ENCODE measurements at regions not wholly inside any gene's neighbourhood (a gene's known extent, or its start where the extent isn't known, plus 50 kb on each side); places are given as distances from the start of the nearest gene placed in this dataset.
"Not testable (repeated sequence)": the region's sequence is repeated elsewhere in the genome, so short reads cannot be mapped to it uniquely, and the experiment has no call there.

DNA sequence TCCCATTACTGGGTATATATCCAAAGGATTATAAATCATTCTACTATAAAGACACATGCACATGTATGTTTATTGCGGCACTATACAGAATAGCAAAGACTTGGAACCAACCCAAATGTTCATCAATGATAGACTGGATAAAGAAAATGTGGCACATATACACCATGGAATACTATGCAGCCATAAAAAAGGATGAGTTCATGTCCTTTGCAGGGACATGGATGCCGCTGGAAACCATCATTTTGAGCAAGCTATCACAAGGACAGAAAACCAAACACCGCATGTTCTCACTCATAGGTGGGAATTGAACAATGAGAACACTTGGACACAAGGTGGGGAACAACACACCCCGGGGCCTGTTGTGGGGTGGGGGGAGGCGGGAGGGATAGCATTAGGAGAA is 57.0 kb upstream of the NEUROD1 start:
- DNase-seq (ENCODE audit: low read depth), result not testable (repeated sequence)

DNA sequence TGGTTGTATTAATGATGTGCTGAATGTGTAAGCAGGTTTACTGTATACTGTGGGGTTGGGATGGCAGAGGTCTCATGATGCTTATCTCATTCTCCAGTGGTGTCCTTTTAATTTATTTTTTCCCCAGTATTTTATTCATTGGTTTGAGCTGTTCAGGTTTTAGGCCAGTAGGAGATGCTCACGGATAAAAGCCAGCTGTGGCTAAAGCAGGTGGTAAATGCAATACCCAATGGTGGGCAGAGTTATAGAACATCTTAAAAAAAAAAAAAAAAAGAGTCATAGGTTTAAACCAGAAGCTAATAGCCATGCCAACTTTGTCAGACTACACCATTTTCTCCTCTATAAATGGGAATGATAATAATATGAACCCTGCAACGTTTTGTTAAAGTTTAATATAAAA is 57.8 kb upstream of the NEUROD1 start:
- peak; percentile 50 for DNase-seq (ENCODE audit: low read depth)

DNA sequence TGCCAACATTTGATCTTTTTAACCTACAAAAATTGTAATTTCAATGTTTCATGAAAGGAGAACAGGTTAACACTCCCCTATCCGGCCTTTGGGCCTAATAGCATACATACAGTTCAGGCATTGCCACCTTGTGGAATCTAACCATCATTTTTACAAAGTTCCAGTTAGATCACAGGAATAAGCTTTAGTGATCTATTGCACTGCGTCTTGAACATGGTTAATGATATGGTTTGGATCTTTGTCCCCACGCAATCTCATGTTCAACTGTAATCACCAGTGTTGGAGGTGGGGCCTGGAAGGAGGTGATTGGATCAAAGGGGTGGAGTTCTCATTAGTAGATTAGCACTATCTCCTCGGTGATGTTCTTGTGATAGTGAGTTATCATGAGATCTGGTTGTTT is 58.2 kb upstream of the NEUROD1 start:
- no peak for DNase-seq (ENCODE audit: low read depth)

DNA sequence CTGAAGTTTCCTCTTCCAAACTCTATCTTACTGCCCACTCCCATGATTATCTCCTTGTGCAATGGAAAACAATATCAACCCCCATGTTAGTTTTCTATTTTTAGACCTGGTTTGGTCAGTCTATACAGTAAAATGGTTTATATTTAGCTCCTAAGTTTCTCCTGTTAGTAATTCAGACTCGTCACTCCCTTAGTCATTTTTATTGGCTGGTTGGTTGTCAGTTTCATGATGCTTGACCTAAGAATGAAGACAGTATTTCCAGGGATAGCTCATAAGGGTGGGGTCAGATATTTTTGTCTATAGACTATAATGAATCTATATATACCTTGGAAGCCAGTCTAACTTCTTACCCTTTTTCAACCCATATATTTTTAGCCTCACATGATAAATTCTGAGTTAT is 61.4 kb upstream of the NEUROD1 start:
- peak; percentile 34 for DNase-seq (ENCODE audit: low read depth)

DNA sequence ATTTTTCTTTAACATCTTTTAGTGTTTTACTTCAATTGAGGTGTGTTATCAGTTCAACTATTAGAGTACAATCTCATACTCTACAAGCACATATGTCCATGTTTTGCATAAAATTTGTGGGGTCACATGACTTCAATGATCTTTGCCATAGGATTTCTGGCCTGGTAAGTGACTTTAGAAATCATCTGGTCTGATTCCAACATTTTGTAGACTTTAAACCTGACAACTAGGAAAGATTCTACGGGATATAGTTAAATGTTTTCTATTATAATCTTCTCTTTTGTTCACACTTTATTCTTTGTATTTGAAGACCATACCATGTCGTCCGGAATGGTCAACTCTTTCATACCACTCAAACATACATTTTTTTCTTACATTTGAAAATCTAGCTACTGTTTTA is 62.0 kb upstream of the NEUROD1 start:
- no peak for DNase-seq (ENCODE audit: low read depth)

DNA sequence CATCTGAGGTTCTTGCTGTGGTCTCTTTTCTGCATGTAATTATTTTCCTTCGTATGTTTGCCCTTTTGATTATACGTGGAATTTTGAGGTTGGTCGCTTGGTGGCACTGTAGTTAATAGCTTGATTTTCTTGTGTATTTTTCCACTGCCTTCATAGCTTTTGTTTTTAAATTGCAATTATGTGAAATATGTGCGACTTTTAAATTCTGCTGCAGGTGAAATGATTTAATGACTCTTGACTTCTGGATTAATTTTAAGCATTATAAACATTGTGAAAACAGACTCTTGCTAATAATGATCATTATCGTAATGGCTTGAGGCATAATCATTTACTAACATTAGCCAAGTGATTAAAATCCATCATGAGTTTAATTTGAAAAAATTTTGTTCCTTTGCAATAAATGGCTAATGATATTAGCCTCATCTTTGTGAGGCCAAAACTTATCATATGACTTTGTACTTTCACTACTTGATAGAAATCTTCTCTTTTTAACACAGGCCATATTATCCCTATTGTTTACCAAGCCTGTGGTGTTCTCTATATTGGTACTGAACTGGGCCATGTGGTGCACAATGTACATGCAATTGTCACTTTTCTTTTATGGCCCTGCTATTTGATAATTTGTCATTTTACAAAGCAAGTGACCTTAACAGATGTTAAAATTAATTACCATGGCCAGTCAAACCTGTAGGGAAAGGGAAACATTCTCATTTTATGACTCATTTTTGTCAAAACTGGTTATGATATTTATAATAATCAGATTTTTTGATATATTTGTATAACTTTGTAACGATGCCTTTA is 62.8 kb upstream of the NEUROD1 start:
- DNase-seq (ENCODE audit: low read depth), result peak; percentile 72

DNA sequence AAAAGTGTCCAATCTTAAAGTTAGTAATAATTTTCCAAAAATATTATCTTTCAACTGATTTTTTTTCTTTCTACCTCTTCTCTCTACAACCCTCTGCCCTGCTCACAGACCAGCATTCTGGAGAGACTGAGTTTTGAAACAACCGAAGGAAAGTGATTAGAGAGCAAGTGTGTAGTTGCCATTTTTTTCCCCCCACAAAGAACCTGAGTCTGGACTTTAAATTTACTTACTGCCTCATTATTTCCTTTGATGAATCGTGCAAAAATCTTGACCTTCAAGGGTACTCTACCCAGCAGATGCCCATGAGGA is 63.4 kb upstream of the NEUROD1 start:
- no peak for DNase-seq (ENCODE audit: low read depth)

DNA sequence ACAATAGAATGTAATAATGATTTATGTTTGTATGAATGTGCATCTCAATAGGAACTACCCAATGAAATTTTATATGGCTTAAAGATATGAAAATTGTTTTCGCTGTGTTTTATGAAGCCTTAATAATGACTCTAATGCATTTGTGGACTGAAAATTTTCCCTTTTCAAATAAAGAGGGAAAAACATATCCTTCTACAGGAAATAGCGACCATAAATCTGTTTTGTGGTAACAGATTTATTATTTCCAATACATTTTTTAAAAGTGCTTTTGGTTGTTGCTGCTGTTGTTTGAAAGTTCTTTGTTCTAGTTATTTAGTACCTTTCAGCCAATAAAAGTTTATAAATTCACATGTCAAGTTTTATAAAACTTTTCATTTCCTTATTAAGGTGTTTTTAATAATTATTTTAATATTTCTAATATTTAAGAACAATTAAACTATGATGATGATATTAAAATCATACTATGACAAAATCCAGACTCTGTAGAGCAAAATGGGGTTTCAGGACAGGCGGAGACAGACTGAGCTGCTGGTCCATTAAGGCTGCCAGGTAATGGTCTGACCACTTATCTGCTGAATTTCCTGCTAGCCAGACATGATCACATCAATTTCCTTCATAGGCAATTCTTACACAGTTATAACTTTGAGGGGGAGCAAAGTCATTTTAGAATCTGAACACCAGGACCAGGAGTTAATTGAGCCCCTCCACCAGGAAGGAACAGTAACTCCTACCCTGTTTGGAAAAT is 65.7 kb upstream of the NEUROD1 start:
- no peak for DNase-seq (ENCODE audit: low read depth)

DNA sequence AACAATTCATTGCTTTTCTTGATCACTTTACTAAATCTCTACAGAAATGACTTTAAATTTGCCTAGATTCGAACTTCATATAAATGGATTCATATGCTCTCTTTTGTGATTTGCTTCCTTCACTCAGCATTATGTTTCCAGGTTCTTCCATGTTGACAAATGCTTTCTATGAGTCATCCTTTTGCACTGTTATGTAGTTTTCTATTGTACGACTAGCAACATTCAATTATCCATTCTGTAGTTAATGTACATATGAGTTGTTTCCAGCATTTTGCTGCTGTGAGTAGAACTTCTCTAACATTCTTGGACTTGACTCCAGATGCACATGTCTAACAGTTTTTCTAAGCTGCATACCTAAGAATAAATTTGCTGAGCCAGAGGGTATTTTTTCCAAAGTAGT is 66.5 kb upstream of the NEUROD1 start:
- no peak for DNase-seq (ENCODE audit: low read depth)

DNA sequence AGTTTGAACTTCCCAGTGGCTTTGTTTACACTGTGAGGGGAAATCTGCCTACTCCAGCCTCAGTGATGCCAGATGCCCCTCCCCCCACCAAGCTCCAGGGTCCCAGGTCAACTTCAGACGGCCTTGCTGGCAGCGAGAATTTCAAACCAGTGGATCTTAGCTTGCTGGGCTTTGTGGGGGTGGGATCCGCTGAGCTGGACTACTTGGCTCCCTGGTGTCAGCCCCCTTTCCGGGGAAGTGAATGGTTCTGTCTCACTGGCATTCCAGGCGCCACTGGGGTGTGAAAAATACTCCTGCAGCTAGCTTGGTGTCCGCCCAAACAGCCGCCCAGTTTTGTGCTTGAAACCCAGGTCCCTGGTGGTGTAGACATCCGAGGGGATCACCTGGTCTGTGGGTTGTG is 70.0 kb upstream of the NEUROD1 start:
- no peak for DNase-seq (ENCODE audit: low read depth)

DNA sequence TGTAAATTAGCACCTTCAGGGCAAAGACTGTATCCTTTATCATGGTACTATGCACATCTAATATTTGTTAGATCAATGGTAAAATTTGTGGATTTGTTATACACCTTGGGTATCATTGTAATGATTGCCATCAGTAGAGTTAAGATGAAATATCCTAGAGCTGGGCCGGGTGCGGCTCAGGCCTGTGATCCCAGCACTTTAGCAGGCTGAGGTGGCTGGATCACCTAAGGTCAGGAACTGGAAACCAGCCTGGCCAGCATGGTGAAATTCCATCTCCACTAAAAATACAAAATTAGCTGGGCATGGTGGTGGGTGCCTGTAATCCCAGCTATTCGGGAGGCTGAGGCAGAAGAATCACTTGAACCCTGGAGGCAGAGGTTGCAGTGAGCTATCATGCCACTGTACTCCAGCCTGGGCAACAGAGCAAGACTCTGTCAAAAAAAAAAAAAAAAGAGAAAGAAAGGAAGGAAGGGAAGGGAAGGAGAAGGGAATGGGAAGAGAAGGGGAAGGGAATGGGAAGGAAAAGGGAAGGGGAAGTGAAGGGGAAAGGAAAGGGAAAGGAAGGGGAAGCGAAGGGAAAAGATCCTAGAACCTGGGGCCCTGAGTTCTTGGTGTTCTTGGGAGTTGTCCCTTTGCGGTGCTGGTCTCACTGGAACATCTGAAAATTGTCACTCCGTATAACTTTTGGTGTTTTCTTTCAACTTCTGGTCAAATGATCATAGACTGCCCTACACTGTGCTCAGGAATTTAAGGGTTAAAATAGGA is 71.1 kb upstream of the NEUROD1 start:
- DNase-seq (ENCODE audit: low read depth), result no peak

DNA sequence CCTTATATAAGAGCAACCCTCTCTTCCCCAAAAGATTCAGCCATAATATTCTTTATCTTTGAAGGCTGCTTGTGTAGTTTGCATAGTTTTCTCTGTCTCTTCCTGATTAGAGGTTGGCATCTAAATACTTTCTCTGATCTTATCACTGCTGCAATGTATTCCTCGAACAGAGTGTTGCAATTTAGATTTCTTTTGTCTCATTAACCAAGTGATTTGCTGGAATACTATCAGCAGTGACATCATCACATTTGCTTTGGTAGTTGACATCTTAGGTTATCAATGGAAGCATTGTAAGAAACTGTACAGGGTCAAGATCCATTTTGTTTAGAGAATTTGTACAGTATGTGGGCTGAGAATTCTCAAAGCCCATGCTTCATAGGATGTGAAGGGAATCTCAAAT is 72.0 kb upstream of the NEUROD1 start:
- no peak for DNase-seq (ENCODE audit: low read depth)

DNA sequence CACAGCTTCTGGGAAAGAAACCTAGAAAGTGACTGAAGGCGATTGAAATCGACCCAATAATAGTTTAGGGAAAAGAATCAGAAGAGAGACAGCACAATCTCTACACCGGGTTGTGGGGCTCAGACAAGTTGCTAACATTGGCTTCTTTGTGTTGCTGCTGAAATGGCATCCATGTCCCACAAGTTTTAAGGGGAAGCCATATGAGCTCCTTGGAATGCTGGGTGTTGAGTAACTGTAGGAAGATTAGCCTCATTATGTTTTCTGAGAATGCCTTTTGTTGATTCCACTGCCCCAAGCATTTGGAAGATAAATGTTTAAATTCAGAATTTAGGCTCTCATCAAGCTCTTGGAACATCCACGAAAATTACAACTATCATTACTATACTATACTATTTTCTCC is 73.4 kb upstream of the NEUROD1 start:
- no peak for DNase-seq (ENCODE audit: low read depth)

DNA sequence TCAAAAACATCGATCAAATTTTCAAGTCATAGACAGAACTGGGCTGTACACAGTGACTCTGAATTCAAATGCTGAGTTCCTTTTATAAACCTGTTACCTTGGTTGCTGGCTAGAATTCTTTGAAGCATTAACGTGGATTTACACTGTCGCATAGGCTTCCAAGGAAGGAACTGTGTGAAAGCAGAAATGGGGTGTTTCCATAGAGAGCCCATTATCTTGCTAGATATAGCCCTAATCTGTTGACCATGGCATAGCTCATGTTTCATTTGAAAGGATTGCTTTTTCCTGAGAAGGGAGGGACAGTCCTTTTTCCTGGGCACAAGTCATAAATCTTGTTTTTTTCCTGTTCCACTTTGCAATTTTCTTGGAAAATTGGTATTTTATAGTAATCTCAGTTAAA is 73.8 kb upstream of the NEUROD1 start:
- no peak for DNase-seq (ENCODE audit: low read depth)

DNA sequence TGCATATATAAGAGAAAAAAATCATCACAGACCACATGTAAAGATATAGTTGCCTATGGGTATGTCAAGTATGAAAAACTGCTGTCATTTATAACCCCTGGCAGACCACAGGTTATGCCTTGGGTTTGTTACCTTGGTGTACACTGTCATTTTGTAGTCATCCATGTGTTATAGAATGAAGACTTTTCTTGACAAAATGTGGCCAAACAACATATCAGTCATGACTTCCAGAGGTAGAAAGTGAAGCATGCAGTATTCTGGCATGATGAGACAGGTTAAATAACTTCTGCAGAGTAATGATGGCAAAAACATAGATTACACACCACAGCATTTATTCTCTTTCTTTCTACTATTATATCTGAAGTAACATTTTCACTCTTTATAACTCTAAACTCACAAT is 74.9 kb upstream of the NEUROD1 start:
- DNase-seq (ENCODE audit: low read depth), result no peak

DNA sequence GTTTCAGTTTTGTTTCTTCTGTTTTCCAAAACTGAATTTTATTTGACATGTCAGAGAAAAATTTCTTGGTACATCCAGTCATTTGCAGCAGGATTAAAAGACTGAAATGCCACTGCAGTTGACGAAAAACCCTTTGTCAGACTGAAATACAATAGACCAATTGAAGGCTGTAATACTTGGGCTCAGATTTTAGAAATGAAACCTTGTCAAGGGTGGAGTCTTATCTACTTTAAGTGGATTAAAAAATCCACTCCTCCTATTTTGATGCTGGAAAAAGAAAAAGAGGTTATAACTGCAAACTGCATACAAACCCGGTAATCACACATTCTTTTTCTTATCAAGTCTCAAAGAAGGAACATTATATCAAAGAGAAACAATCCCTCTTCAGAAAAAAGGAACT is 80.2 kb upstream of the NEUROD1 start:
- DNase-seq (ENCODE audit: low read depth), result no peak

DNA sequence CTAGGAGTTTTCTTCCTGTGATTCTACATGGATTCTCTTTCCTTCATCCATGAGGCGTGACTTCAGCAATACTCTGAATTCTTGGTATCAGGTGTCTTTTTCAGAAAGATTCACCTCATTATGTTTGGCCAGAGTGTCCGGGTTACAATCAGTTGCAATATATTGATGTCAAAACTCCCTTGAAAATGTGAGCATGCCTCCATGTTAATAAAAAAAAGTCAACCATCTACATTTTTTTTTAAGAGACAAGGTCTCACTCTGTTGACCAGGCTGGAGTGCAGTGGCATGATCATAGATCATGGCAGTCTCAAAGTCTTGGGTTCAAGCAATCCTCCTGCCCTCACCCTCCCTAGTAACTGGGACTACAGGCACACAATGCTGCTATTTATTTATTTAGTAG is 80.9 kb upstream of the NEUROD1 start:
- DNase-seq (ENCODE audit: low read depth), result no peak

DNA sequence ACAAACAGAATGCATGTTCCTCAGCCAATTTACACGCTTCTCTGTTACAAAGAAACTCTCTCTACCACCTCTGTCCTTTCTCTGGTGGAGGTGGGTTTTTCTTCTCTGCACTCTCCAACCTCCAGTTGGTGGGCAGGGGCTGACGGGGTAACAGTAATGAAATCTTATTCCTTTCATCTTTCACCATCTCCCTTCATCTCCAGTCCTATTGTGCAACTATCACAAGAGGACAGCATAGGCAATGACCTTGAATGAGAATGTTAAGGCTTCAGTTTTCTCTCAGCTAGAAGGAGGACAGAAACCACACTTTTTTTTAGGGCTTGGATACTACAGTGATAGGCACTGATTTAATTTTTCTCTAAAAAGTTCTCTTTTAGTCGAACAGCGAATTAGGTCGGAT is 81.7 kb upstream of the NEUROD1 start:
- DNase-seq (ENCODE audit: low read depth), result no peak

DNA sequence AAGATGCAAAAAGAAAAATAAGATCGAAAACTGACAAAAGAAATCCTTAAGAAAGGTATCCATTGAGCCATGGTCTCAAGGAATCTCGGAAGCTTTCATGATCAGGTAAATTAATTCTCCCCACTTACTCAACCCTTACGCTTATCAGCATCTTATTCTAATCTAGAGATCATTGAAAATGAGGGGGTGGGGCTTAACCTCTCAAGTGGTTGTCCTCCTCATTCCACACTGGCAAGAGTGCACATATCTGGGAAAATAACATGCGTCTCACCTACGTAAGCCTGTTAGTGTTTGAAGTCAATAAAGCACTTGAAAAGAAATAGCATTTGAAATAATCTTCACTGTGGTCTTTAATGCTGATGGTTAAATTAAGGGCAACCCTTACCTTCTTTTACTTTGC is 82.5 kb upstream of the NEUROD1 start:
- DNase-seq (ENCODE audit: low read depth), result no peak

DNA sequence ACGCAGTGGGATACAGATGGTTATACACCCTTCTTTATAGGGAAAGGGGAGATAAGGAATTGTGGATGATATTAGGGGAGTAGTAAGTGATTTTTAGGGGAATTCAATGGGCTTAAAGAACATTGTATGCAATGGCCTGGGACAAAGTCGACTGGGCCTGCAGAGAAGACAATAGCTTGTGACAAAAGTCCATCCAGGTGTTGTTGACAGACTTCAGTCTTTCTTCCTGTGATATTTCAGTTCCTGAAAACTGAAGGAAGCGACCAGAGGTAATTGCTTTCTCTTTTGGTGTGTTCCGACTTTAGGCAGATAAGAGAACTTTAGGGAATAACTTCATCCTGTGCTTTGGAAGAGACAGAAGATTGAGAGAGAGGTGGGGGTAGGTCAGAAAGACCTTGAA is 83.1 kb upstream of the NEUROD1 start:
- no peak for DNase-seq (ENCODE audit: low read depth)

DNA sequence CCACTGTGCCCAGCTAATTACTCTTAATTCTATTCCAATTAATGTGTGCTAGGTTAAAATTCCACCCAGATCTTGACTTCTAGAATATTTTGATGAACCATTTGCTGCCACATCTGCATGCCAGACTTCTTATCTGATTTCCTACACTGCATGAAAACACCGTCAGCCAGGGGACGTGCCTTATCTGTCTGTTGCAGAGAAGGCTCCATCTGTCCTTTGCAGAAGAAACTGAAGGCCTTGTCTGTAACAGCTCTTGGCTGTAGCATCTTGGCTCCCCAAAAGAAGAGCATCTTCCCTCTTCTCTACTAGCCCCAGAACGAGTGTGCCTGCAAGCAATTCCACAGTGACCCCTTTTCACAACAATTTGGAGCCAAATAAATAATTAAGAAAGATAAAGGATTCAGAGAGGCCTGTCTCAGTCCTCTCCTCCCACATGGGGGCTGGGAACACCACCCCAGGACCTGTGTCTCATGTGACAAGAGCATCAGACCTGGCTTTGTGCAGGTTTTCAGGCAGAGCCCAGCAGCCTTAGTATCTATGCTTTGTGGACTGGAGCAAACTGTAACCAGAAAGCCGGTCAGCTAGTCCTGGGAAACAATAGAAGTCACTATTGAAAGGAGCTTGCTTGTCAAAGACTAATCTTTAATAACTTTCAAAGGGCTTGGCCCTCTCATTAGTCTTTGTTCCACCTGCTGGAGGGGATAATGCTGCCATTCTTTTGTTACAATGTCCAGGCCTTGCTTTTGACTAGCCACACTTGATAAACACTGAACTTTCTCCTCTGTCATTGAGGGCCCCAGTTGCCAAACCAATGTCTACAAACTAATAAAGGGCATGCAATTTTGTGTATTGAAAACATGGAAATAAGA is 84.0 kb upstream of the NEUROD1 start:
- DNase-seq (ENCODE audit: low read depth), result no peak

DNA sequence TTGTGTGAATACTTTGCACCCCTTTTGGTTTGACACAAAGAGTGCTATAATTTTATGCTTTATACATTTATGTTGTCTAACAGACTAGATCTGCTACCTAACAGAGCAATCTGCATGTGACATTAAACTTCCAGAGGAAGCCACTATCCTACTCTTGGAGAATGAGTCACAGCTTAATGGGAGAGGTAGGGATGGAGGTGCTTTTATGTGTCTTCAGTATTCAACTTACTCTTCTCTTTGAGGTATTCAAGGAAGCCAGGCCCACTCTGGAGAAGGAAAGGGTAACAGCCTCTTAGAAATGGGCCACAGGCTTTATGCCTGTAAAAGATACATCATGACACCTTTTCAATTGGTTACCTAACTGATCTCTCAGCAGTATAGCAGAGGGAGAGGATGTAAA is 85.8 kb upstream of the NEUROD1 start:
- DNase-seq (ENCODE audit: low read depth), result peak; percentile 30

Data from HT1080 (cell line).